IMR-90 (cell line): ENCODE measurements at regions not wholly inside any gene's neighbourhood (a gene's known extent, or its start where the extent isn't known, plus 50 kb on each side); places are given as distances from the start of the nearest gene placed in this dataset.
A peak's percentile ranks its signal among the peaks of the same experiment; 100 is the strongest.

Experiments
- ATAC-seq: fragments of 200-7000 bp; cut with Tn5 transposase; 2 replicates; pipeline ENCODE4 v1.9.1; 2020; ENCODE audit warnings: low read depth, mild to moderate bottlenecking, moderate library complexity
- BruUV-seq: library from RNA; stranded (reverse); fragments of 400-500 nt; replicated peaks from 2 replicates; lab custom pipeline; 2021; lab: Mats Ljungman, UMichigan
- CTCF ChIA-PET: fragments of 300-600 bp; formaldehyde crosslinking; extraction: SDS; loops from one replicate; lab custom pipeline; 2021; ENCODE audit warnings: antibody characterized with exemption; lab: Yijun Ruan, JAX
- POLR2A ChIA-PET: fragments of 300-600 bp; sonication (Branson Sonifier 250); formaldehyde crosslinking; loops from one replicate; lab custom pipeline; 2022; ENCODE audit warnings: antibody characterized with exemption; ENCODE audit not compliant: unreplicated experiment; lab: Charles Lee
- DNase-seq: peaks from one replicate; pipeline ENCODE4 v3.0.0; 2013
- H2AFZ ChIP-seq: replicated peaks from 2 replicates; pipeline ENCODE3; 2013; ENCODE audit warnings: low read length, mild to moderate bottlenecking; ENCODE audit not compliant: poor library complexity
- H2AK5ac ChIP-seq: 2 replicates; pipeline ENCODE4 v1.6.1; 2013; ENCODE audit warnings: low read depth, low read length, inconsistent platforms
- H2AK9ac ChIP-seq: replicated peaks from 2 replicates; pipeline ENCODE3; 2013; ENCODE audit warnings: mild to moderate bottlenecking, low read depth, low read length, moderate library complexity; ENCODE audit not compliant: poor library complexity
- H2BK120ac ChIP-seq: 2 replicates; pipeline ENCODE4 v1.6.1; 2013; ENCODE audit warnings: low read depth, low read length, inconsistent platforms
- H2BK15ac ChIP-seq: 3 replicates; pipeline ENCODE4 v1.6.1; 2013; ENCODE audit warnings: low read depth, low read length, inconsistent platforms
- H2BK20ac ChIP-seq: 2 replicates; pipeline ENCODE4 v1.6.1; 2013; ENCODE audit warnings: low read depth, mild to moderate bottlenecking, inconsistent platforms, low read length, moderate library complexity
- H2BK5ac ChIP-seq: 2 replicates; pipeline ENCODE4 v1.6.1; 2013; ENCODE audit warnings: mild to moderate bottlenecking, low read depth, low read length, inconsistent platforms; ENCODE audit not compliant: poor library complexity, severe bottlenecking
- H3K14ac ChIP-seq: replicated peaks from 2 replicates; pipeline ENCODE4 v1.6.1; 2013; ENCODE audit warnings: low read depth, low read length, inconsistent platforms
- H3K18ac ChIP-seq: 2 replicates; pipeline ENCODE4 v1.6.1; 2013; ENCODE audit warnings: low read depth, low read length, control low read depth
- H3K23ac ChIP-seq: 2 replicates; pipeline ENCODE4 v1.6.1; 2013; ENCODE audit warnings: low read depth, low read length, inconsistent platforms
- H3K27ac ChIP-seq: 2 replicates; pipeline ENCODE4 v1.5.1; 2013; ENCODE audit warnings: mild to moderate bottlenecking, control low read depth, low read length; ENCODE audit not compliant: insufficient read depth
- H3K27me3 ChIP-seq: 2 replicates; pipeline ENCODE4 v1.6.1; 2013; ENCODE audit warnings: low read length; ENCODE audit not compliant: control insufficient read depth, insufficient read depth
- H3K36me3 ChIP-seq: 2 replicates; pipeline ENCODE4 v1.6.1; 2013; ENCODE audit warnings: low read length, mixed read lengths; ENCODE audit not compliant: control insufficient read depth, insufficient read depth
- H3K4ac ChIP-seq: 2 replicates; pipeline ENCODE4 v1.6.1; 2013; ENCODE audit warnings: low read depth, low read length, inconsistent platforms
- H3K4me1 ChIP-seq: 2 replicates; pipeline ENCODE4 v1.6.1; 2013; ENCODE audit warnings: low read length, mixed read lengths; ENCODE audit not compliant: control insufficient read depth, insufficient read depth
- H3K4me2 ChIP-seq: 2 replicates; pipeline ENCODE4 v1.6.1; 2013; ENCODE audit warnings: low read depth, mild to moderate bottlenecking, control low read depth, low read length, moderate library complexity
- H3K4me3 ChIP-seq: 2 replicates; pipeline ENCODE4 v1.5.1; 2013; ENCODE audit warnings: low read depth, mild to moderate bottlenecking, control low read depth, low read length, moderate library complexity; ENCODE audit not compliant: insufficient read depth
- H3K56ac ChIP-seq: 2 replicates; pipeline ENCODE4 v1.6.1; 2013; ENCODE audit warnings: low read length, inconsistent platforms; ENCODE audit not compliant: insufficient read depth; ENCODE audit errors: extremely low read depth
- H3K79me1 ChIP-seq, 2 experiments: 2 replicates each; pipeline ENCODE4 v1.6.1; 2013; ENCODE audit warnings: low read length in 2 of 2, inconsistent platforms in 1 of 2, low read depth in 1 of 2
- H3K9ac ChIP-seq: 2 replicates; pipeline ENCODE4 v1.6.1; 2013; ENCODE audit warnings: low read depth, low read length, control low read depth
- H3K9me1 ChIP-seq: 2 replicates; pipeline ENCODE4 v1.6.1; 2013; ENCODE audit warnings: low read length, inconsistent platforms; ENCODE audit not compliant: insufficient read depth
- H3K9me3 ChIP-seq: 2 replicates; pipeline ENCODE4 v1.6.1; 2013; ENCODE audit warnings: low read length; ENCODE audit not compliant: control insufficient read depth, insufficient read depth
- H4K20me1 ChIP-seq: 2 replicates; pipeline ENCODE4 v1.6.1; 2013; ENCODE audit warnings: low read length, inconsistent platforms; ENCODE audit not compliant: insufficient read depth
- H4K5ac ChIP-seq: 2 replicates; pipeline ENCODE4 v1.6.1; 2013; ENCODE audit warnings: mild to moderate bottlenecking, low read depth, low read length, control low read depth
- H4K8ac ChIP-seq, 2 experiments: 2 replicates each; pipeline ENCODE4 v1.6.1; 2013; ENCODE audit warnings: low read depth in 2 of 2, low read length in 2 of 2, control low read depth in 1 of 2, inconsistent platforms in 1 of 2
- H4K91ac ChIP-seq: 2 replicates; pipeline ENCODE4 v1.6.1; 2013; ENCODE audit warnings: low read depth, low read length, inconsistent platforms; ENCODE audit not compliant: insufficient read depth
- BHLHE40 ChIP-seq: fragments of 150-350 bp; IDR thresholded peaks from 2 replicates; pipeline ENCODE4 v1.6.1; 2016; ENCODE audit warnings: mild to moderate bottlenecking, low read depth, low read length
- CEBPB ChIP-seq: IDR thresholded peaks from 2 replicates; pipeline ENCODE4 v1.6.1; 2012; ENCODE audit warnings: low read depth, low read length, improper control_type of control experiment
- FOS ChIP-seq: fragments of 150-350 bp; IDR thresholded peaks from 2 replicates; pipeline ENCODE4 v1.6.1; 2016; ENCODE audit warnings: low read depth, low read length
- MAFK ChIP-seq: IDR thresholded peaks from 2 replicates; pipeline ENCODE4 v1.6.1; 2012; ENCODE audit warnings: low read depth, low read length, improper control_type of control experiment
- WGBS, 2 experiments: methylation state at CpG; one replicate each; pipeline versions ENCODE4 v1.1.5 to v1.1.7; 2013; ENCODE audit warnings: missing lambda C conversion rate in 2 of 2; ENCODE audit not compliant: insufficient read length in 1 of 2; ENCODE audit errors: extremely low coverage in 2 of 2; 5-methylcytosine and 5-hydroxymethylcytosine counted together
- dilution Hi-C: fragments of 300-500 bp; cut with HindIII; formaldehyde crosslinking; loops from one replicate; pipeline ENCODE4 v1.14.3; 2018; ENCODE audit warnings: low sequenced_read_pairs; ENCODE audit not compliant: unreplicated experiment
- in situ Hi-C: fragments of 300-500 bp; cut with MboI; formaldehyde crosslinking; loops from 3 replicates; pipeline ENCODE4 v1.14.3; 2019; ENCODE audit warnings: low sequenced_read_pairs, inconsistent platforms, mixed read lengths
- intact Hi-C: fragments of 100-400 bp; cut with micrococcal nuclease; formaldehyde crosslinking; loops from 2 replicates; pipeline ENCODE4 v1.10.0; 2022

DNA sequence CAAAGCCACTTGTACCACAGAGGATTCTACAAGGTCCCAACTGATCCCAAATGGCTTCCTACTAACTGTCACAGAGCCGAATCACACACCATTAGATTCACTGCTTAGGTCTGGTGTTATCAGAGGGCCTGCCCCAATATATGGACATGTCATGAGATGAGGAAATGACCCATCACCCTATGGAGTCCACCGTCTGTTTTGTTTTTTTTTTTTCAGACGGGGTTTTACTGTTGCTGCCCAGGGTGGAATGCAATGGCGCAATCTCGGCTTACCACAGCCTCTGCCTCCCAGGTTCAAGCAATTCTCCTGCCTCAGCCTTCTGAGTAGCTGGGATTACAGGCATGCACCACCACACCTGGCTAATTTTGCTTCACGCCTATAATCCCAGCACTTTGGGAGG is 83.8 kb upstream of the ETS2 start:
- TF ChIP-seq FOS, result no peak
- no peak for TF ChIP-seq BHLHE40
- TF ChIP-seq CEBPB, result 0 out of 2 replicates have a peak, but pooled peaks have one; percentile 48
- no peak for TF ChIP-seq MAFK
- Histone ChIP-seq H3K4me3 (no peak overlapping the region), H3K27me3 (peaks cover 37% of the 10 kb centered on the region), H4K20me1 (no peaks in the 10 kb centered on the region), H4K8ac (no peak overlapping the region), H3K79me1 (no peaks in the 10 kb centered on the region), H2BK120ac (no peak overlapping the region), H2AK5ac (no peak overlapping the region), H2AFZ (no peak overlapping the region), H4K91ac (no peak overlapping the region), H2AK9ac (no peak overlapping the region), H3K4me1 (no peaks in the 10 kb centered on the region), H3K23ac (no peak overlapping the region), H3K9me3 (peaks cover 13% of the 10 kb centered on the region), H2BK20ac (no peak overlapping the region), H3K36me3 (no peaks in the 10 kb centered on the region), H3K9me1 (no peaks in the 10 kb centered on the region), H2BK5ac (no peak overlapping the region), H3K14ac (no peak overlapping the region), H3K18ac (no peak overlapping the region), H2BK15ac (no peak overlapping the region), H3K4ac (no peak overlapping the region), H3K4me2 (no peak overlapping the region), H4K5ac (no peak overlapping the region), H3K56ac (no peak overlapping the region), H3K9ac (no peak overlapping the region), H3K27ac (no peak overlapping the region)
- in situ Hi-C loops (no loop called here), intact Hi-C loops (no loop called here), dilution Hi-C loops (no loop called here)
- 75% methylated on average over 4 of the region's 6 CpGs; no CpG with 5 or more reads in 1 of the 2 experiments for WGBS, 2 experiments
- POLR2A ChIA-PET, result no interaction called here
- no TSS peak for BruUV-seq
- no peak for DNase-seq
- ATAC-seq, result no peak
- CTCF ChIA-PET, result no interaction called here
